GM18907 (cell line): ENCODE measurements at regions not wholly inside any gene's neighbourhood (a gene's known extent, or its start where the extent isn't known, plus 50 kb on each side); places are given as distances from the start of the nearest gene placed in this dataset.
"Not testable (repeated sequence)": the region's sequence is repeated elsewhere in the genome, so short reads cannot be mapped to it uniquely, and the experiment has no call there.

Experiments used
- ATAC-seq: cut with Tn5 transposase; IDR thresholded peaks from one replicate; pipeline ENCODE4 v1.9.1; 2021; ENCODE audit warnings: mild to moderate bottlenecking, moderate library complexity; ENCODE audit not compliant: unreplicated experiment

- ATAC-seq, result no peak
Observed at GRCh38 chr2:59770651-59771050, 782.8 kb downstream of the BCL11A start.

- ATAC-seq, result no peak
Observed at GRCh38 chr2:59761966-59762365, 791.5 kb downstream of the BCL11A start.

- ATAC-seq, result no peak
Observed at GRCh38 chr2:59756150-59756549, 797.3 kb downstream of the BCL11A start.

GRCh38 chr2:59754011-59754735 lies 799.3 kb downstream of the BCL11A start:
- no peak for ATAC-seq

- no peak for ATAC-seq
Observed at GRCh38 chr2:59752512-59752911, 800.9 kb downstream of the BCL11A start.

GRCh38 chr2:59752071-59752470 lies 801.4 kb downstream of the BCL11A start:
- no peak for ATAC-seq

GRCh38 chr2:59751214-59751613 lies 802.2 kb downstream of the BCL11A start:
- ATAC-seq, result not testable (repeated sequence)

GRCh38 chr2:59746291-59746690 lies 807.2 kb downstream of the BCL11A start:
- ATAC-seq, result no peak

GRCh38 chr2:59745085-59745484 lies 808.4 kb downstream of the BCL11A start:
- no peak for ATAC-seq

GRCh38 chr2:59744436-59744835 lies 809.0 kb downstream of the BCL11A start:
- ATAC-seq, result no peak

- no peak for ATAC-seq
Observed at GRCh38 chr2:59741840-59742239, 811.6 kb downstream of the BCL11A start.

GRCh38 chr2:59739166-59739565 lies 814.3 kb downstream of the BCL11A start:
- no peak for ATAC-seq

- ATAC-seq, result no peak
Observed at GRCh38 chr2:59737299-59737698, 816.2 kb downstream of the BCL11A start.

GRCh38 chr2:59734743-59735142 lies 818.7 kb downstream of the BCL11A start:
- ATAC-seq, result no peak

- no peak for ATAC-seq
Observed at GRCh38 chr2:59733970-59734369, 819.5 kb downstream of the BCL11A start.

- ATAC-seq, result no peak
Observed at GRCh38 chr2:59733567-59733930, 819.9 kb downstream of the BCL11A start.

GRCh38 chr2:59732871-59733566 lies 820.4 kb downstream of the BCL11A start:
- ATAC-seq, result no peak

- ATAC-seq, result no peak
Observed at GRCh38 chr2:59727121-59727590, 826.3 kb downstream of the BCL11A start.

GRCh38 chr2:59726228-59727120 lies 827.0 kb downstream of the BCL11A start:
- no peak for ATAC-seq

GRCh38 chr2:59724746-59725145 lies 828.7 kb downstream of the BCL11A start:
- ATAC-seq, result no peak

- ATAC-seq, result no peak
Observed at GRCh38 chr2:59720296-59720866, 833.1 kb downstream of the BCL11A start.
